Pulmonary artery endothelial cell (primary cell): ENCODE measurements at regions not wholly inside any gene's neighbourhood (a gene's known extent, or its start where the extent isn't known, plus 50 kb on each side); places are given as distances from the start of the nearest gene placed in this dataset.
A peak's percentile ranks its signal among the peaks of the same experiment; 100 is the strongest.

Experiments used
- DNase-seq: peaks from one replicate; pipeline ENCODE4 v3.0.0-alpha.2; 2011; ENCODE audit warnings: low read depth, low spot score

DNA sequence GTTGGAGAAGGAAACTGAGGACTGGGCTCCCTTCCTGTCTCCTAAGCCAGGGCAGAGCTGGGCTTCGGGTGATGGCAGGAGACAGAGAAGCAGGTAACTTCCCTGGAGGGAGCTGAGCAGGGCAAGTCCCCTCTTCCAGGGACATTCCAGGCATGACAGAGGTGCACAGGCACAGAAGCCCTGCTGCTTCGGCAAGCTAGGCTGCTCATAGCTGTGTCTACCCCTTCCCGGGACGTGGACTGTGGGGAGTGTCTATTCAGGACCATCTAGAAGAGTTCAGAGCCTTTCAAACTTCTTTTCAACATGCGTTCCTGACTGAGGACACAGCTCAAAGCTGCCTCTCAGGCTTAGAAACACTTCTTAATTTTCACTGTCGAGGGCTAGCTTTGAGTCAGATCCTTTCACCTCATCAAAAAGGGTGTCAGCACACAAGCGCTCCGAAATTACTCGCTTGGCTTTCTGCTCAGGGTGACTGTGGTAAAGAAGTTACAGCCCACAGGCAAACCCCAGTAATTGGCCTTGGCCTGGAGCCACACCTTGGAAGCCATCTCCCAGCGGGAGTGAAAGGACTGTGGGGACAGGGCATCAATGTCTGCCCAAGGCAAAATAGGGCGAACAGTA is 63.7 kb upstream of the STEAP1B start:
- no peak for DNase-seq

DNA sequence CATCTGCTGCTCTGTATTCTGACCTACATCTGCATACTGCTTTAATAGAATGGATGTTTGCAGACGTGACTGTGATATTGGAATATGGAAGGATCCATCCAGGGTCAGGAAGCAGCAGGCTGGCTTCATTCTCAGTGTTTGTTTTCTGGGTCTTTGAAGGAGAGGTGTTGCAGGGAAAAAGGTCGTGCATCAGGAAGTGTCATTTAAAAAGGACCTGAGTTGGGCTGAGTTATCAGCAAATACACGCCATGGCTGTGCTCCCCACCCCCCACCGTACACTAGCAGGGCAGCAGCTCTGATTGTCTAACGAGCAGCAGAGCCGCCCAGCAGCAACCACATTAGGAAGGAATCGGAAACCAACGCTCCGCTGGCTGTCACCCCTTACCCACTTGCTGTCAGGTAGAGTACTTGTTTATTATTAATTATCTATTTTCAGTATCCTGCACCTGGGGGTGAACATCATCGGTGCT is 63.1 kb upstream of the STEAP1B start:
- no peak for DNase-seq

DNA sequence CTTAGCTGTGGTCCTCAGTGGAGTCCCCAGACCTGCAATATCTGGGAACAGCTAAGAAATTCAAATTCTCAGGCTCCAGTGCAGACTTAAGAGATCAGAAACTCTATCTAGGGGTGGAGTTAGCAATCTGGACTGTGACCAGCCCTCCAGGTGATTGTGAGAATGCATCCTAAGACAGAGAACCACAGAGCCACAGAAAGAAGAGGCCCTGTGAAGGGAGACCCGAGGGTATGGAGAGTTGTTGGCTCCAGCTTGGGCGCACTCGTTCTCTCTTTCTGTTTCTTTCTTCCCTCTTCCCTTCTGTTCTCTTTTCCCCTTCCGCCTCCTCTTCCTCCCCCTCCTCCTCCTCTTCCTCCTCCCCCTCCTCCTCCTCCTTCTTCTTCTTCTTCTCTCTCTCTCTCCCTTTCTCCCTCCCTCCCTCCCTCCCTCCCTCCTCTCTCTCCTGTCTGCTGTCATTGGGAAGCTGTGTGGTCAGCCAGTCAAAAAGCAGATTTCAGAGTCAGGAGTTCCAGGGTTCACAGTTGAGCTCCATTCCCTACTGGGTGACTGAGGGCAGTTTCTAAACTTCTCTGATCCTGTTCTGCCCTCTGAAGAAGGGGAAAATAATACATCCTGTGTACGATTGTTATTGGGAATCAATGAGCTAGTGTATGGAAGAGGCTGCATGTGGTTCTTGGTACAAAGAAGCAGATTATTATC is 62.1 kb upstream of the STEAP1B start:
- DNase-seq: no peak

DNA sequence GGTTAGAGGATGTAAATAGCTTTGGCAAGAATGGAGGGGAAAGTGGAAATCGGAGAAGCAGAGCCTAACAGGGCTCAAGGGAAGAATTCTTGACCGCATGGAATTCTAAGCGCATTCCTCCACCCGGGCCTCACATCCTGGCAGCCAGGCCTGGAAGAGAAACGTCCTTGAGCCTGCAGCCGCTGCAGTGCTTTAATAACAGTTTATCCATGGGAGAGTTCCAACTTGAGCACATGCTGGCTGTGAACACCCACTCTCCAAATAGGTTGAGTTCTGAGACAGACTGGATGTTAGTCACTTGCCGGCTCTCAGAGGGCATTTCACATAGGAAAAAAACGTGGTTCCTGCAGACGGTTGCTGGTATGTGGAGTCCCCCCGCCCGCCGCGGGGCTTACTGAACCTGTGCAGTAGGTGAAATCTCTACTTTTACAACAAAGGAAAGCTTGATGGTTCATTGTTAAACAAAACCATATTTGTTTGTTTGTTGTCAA is 61.4 kb upstream of the STEAP1B start:
- peak; percentile 95 for DNase-seq

- peak; percentile 60 for DNase-seq
These were observed 60.0 kb upstream of the STEAP1B start for GRCh38 chr7:22559829-22560489.

DNA sequence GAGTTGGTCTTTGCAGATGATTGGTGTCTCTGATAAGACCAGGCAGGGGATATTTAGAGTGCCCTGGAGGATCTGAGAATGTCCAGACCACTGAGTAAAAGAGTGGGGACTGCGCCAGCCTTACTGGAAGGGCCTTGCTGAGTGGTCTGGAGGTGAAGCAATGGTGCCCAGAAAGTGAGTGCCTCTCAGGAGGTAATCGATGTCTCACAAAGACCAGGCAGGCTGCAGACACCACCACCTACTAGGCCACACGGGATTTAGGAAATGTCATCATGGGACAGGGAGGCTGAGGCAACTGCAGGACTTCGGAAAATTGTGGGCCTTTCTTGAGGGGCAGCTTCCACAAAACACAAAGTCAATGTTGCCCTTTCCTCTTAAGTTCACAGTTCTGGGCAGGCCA is 57.2 kb upstream of the STEAP1B start:
- no peak for DNase-seq

GRCh38 chr7:22555476-22555875 is 55.5 kb upstream of the STEAP1B start:
- DNase-seq: no peak

- no peak for DNase-seq
These were observed 54.2 kb upstream of the STEAP1B start for GRCh38 chr7:22554184-22554583.

DNA sequence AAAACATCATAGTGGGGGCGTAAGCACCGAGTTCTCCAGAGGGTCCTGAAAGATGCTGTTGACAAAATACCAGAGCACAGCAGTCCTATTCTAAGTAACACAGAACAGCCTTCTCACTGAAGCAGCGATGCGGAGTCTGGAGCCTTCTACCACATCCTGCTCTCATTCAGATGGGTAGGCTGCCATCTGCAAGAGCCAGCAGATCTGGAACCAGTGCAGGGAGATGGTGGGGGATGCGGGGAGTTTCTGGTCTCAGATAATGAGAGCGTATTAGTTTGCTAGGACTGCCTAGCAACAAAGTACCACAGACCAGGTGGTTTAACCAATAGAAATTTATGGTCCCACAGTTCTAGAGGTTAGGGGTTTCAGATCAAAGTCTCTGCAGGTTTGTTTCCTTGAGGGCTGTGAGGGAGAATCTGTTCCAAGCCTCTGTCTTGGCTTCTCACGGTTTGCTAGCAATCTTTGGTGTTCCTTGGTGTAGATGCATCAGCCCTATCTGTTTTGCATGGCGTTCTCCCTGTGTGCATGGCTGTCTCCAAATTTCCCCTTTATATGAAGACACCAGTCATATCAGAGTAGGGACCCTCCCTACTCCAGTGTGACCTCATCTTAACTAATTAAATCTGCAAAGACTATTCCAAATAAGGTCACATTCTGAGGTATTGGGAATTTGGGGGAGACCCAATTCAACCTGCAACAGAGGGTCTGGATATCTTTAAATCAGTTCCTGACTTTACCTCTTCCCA is 52.0 kb upstream of the STEAP1B start:
- DNase-seq: no peak

GRCh38 chr7:22550514-22551030 is 50.6 kb upstream of the STEAP1B start:
- DNase-seq: no peak

DNA sequence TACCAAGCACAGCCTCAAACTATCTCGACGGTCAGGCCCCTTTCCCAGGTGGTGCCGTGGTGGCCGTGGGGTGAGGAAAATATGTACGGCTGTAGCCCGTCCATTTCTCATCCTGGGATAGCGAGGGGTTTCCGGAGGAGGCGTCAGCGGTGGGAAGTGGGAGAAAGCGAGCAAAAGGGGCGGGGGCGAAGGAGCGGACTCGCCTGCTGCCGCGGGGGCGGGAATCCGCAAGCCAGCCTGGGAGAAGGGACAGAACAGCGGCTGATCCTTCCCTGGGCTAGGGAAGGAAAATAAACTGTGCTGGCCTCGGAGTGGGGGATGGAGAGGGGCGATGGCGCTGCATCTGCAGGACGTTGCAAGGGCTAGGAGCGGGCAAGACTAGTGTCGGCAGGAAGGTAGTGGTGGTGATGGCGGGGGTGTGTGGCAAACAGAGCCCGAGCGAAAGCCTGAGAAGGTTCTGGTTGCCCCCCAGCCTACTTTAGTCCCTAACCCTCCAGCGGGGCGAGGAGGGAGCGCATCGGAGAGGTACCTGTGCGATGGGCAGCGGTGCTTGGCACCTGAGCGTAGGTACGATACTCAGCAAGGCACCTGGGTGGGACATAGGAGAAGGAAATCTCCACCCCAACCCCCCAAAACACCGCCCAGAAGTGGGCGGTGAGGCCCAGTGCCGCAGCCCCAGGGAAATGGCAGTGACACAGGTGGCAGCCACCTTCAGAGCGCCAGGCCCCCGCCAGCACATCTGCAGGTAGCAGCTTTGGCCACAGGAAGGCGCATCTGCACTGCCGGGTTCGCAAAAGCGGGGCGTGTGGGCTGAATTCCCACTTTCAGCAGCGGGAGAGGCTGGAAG is 49.9 kb upstream of the STEAP1B start:
- DNase-seq: no peak
